ENCODE measurements at regions not wholly inside any gene's neighbourhood (a gene's known extent, or its start where the extent isn't known, plus 50 kb on each side); places are given as distances from the start of the nearest gene placed in this dataset.
"Not testable (repeated sequence)": the region's sequence is repeated elsewhere in the genome, so short reads cannot be mapped to it uniquely, and the experiment has no call there.

GRCh38 chr12:88945051-88945732 lies 364.9 kb upstream of the KITLG start:
- no peak for DNase-seq (ENCODE audit: low spot score)

GRCh38 chr12:88944397-88944796 lies 364.1 kb upstream of the KITLG start:
- DNase-seq (ENCODE audit: low spot score) = peak; percentile 71

DNA sequence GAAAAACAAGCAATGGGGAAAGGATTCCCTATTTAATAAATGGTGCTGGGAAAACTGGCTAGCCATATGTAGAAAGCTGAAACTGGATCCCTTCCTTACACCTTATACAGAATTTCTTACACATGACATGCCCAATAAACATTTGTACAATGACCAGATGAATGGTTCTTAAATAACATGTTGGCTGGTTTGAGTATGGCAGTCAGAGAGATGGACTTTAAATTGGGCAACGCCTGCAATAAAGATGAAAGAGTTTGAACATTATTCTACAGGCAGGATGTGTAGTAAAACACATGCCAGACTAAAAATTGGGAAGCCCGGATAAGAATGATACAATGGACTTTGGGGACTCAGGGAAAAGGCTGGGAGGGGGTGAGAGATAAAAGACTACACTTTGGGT lies 360.6 kb upstream of the KITLG start:
- no peak for DNase-seq (ENCODE audit: low spot score)

DNA sequence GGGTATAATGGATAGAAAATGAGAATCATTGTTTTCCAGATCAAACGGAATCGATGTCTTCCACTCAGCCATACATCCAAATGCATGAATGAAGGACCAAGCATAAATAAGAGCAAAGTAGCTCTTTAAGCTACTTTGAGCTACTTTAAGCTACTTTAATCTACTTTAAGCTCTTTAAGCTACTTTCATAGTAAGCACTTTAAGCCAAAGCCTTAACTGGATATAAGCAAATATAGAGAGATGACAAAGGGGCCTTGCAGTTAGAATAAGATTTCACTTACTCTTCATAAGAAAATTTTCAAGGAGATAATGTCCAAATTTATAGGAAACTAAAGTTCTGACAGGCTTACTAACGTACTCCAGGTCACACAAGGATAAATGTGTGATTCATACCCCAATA lies 355.6 kb upstream of the KITLG start:
- DNase-seq (ENCODE audit: low spot score) = no peak

- peak; percentile 50 for DNase-seq (ENCODE audit: low spot score)
Observed at GRCh38 chr12:88934163-88934747, 354.0 kb upstream of the KITLG start.

- DNase-seq (ENCODE audit: low spot score) = no peak
Observed at GRCh38 chr12:88932457-88932856, 352.2 kb upstream of the KITLG start.

- DNase-seq (ENCODE audit: low spot score) = no peak
Observed at GRCh38 chr12:88931598-88931997, 351.3 kb upstream of the KITLG start.

DNA sequence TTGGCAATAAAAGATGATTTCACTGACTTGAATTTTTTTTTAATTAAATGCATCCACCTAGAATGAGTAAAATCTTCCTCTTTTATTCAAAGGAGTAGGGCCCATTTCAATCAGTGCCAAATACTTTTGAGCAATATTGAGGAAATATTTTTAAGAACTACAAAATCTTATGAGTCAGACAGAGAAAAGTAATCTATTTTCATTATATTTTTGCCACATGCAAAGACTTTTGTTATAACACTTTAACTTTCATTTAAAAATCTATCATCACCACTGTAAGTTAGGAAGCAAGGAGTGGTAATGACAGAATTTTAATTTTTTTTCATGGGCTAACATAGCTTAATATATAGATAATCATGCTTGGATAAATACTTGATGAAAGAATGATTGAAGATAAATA lies 345.2 kb upstream of the KITLG start:
- DNase-seq (ENCODE audit: low spot score) = no peak

DNA sequence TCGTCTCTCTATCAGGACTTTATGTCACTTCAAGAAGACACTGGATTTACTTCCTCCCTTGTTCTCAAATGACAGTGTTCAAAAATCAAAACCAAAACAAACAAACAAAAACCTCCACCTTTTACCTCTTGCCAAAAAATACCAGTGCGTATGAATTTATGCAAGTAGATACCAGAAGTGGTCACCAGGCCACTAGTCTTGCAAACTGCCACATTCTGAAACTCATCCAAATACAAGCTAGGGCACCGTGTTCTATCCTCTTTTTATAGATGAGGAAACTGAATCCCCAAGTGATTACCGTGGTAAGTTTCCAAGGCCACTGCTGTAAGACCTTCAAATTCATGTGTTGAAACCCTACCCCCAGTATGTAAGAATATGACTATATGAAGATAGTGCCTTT lies 343.9 kb upstream of the KITLG start:
- no peak for DNase-seq (ENCODE audit: low spot score)

- no peak for DNase-seq (ENCODE audit: low spot score)
Observed at GRCh38 chr12:88923631-88924030, 343.4 kb upstream of the KITLG start.

DNA sequence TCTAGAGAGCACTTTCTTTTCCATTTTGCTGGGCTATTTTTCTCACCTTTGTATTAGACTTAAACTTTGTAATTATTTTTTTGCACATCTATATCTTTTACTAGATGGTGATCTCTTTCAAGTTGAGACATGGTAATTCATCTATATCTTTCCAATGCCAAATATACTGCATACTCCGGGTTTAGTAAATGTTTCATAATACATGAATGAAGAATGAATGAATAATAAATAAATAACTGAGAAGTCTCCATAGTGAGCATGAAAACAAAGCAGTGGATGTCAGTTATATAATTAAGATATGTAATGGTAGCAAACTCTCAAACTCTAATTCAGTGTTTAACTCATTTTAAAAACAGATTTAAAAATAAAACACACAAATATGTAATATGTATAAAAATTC lies 342.5 kb upstream of the KITLG start:
- DNase-seq (ENCODE audit: low spot score) = peak; percentile 8

- no peak for DNase-seq (ENCODE audit: low spot score)
Observed at GRCh38 chr12:88921890-88922532, 341.7 kb upstream of the KITLG start.

GRCh38 chr12:88921434-88921833 lies 341.2 kb upstream of the KITLG start:
- DNase-seq (ENCODE audit: low spot score) = no peak

DNA sequence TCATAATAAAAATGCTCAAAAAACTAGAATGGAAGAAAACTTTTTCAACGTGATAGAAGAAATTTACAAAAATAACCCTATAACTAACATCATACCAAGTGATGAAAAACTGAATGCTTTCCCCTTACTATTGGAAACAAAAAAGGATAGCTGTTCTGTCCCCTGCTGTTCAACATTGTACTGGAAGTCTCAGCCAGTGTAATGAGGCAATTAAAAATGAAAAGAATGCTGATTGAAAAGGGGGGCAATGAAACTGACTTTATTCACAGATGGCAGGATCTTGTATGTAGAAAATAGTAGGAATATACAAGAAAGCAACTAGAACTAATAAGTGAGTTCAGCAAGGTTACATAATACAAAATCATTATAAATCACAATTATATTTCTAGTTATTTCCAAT lies 337.9 kb upstream of the KITLG start:
- DNase-seq (ENCODE audit: low spot score) = no peak

DNA sequence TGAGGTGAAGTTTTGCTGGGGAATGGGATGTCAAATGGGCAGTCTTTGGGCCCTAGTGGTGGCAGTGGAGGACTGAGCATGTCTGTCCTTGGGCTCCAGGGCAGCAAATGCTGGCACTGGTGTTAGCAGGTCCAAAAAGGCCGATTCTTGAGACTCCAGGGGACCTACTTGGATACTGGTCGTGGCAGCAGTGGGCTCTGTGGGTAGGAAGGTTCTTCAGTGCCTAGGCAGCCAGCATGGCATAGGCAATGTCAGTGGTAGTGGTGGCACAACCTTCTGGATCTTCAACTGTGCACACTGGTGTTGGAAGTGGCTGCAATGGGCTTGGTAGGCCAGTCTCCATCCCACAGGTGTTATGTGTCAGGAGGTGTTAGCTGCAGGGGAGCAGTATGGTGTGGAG lies 334.7 kb upstream of the KITLG start:
- no peak for DNase-seq (ENCODE audit: low spot score)

GRCh38 chr12:88909510-88909909 lies 329.2 kb upstream of the KITLG start:
- DNase-seq (ENCODE audit: low spot score) = no peak

GRCh38 chr12:88908345-88908744 lies 328.1 kb upstream of the KITLG start:
- no peak for DNase-seq (ENCODE audit: low spot score)

DNA sequence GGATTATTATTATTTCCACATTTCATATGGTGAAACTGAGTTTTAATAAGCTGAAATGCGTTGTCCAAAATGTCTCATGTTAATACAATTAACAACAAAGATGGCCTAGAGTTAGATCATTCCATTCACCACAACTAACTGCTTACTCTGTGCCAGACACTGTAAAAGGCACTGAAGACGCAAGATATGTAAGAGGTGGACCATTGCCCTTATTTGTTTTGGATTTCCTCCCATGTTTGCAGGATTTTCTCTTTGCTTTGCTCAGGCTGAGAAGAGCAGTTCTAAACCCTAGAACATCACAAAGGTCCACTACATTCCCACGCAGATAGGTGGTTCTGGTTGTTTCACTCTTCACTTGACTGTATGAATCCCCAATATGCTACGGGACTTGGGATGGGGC lies 324.4 kb upstream of the KITLG start:
- no peak for DNase-seq (ENCODE audit: low spot score)

GRCh38 chr12:88903333-88903732 lies 323.1 kb upstream of the KITLG start:
- DNase-seq (ENCODE audit: low spot score) = no peak

GRCh38 chr12:88897723-88898122 lies 317.5 kb upstream of the KITLG start:
- no peak for DNase-seq (ENCODE audit: low spot score)

GRCh38 chr12:88896958-88897357 lies 316.7 kb upstream of the KITLG start:
- peak; percentile 68 for DNase-seq (ENCODE audit: low spot score)

- DNase-seq (ENCODE audit: low spot score) = no peak
Observed at GRCh38 chr12:88895634-88896033, 315.4 kb upstream of the KITLG start.

DNA sequence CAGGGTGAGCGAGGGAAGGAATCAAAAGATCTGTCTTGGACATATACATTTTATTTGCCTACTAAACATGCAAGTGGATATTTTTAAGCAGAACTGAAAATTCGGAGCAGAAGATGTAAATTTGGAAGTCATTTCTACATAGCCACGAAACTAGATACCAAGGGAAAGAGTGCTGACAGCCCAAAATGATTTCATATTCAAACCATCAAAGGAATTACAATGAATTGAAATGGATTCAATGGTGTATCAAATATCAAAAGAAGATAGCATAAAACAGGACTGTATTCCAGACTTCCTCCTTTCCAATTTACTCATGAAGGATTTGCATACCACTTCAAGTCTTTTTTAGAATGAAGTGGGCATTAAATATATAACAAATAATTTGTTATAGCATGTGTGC lies 313.5 kb upstream of the KITLG start:
- DNase-seq (ENCODE audit: low spot score) = no peak

DNA sequence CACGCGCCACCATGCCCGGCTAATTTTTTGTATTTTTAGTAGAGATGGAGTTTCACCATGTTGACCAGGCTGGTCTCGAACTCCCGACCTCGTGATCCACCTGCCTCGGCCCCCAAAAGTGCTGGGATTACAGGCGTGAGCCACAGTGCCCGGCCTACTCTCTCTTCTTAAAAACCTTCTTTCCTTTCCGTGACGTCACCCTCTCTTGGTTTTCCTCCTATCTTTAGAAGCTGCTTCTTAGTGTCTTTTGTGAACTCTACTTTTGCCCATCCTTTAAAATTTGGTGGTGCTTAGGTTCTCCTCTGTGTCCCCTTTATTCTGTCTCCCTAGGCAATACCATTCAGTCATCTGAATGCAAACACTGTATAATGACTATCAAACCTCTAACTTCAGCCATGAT lies 311.2 kb upstream of the KITLG start:
- not testable (repeated sequence) for DNase-seq (ENCODE audit: low spot score)
